ENCODE measurements at regions not wholly inside any gene's neighbourhood (a gene's known extent, or its start where the extent isn't known, plus 50 kb on each side); places are given as distances from the start of the nearest gene placed in this dataset.

- TF ChIP-seq CTCF (conservative IDR thresholded peaks at IDR 0.05; ENCODE audit: low read length) (no peak), EZH2phosphoT487 (IDR thresholded peaks at IDR 0.05; ENCODE audit: borderline replicate concordance) (no peak)
These were observed 879.1 kb downstream of the ARAP2 start for GRCh38 chr4:35365186-35365585.

All from Loucy (cell line).